Cerebellar cortex (tissue), 1 donor: ENCODE measurements at regions not wholly inside any gene's neighbourhood (a gene's known extent, or its start where the extent isn't known, plus 50 kb on each side); places are given as distances from the start of the nearest gene placed in this dataset.

ENCODE experiments used
- DNase-seq: peaks from one replicate; pipeline ENCODE4 v3.0.0-alpha.2; 2015; ENCODE audit warnings: low spot score

DNA sequence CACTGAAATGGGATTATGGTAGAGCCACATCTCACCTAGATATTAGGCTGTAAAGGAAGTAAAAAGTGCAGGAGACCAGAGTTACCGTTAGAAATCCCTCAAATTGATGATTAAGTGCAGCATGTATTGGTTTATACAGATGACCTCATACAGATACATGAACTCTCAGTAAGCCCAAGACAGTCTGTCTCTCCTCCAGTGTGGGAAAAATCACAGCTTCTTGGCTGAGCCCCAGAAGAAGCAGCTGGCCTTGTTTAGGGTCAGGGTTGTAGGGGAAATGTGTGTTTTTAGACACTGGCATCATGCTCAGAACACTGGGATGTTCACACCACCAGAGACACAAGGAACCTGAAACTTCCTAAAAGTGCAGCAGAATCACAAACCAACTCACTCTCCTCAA lies 135.9 kb downstream of the KATNIP start:
- no peak for DNase-seq

GRCh38 chr16:27686926-27687325 lies 137.0 kb downstream of the KATNIP start:
- DNase-seq: no peak

DNA sequence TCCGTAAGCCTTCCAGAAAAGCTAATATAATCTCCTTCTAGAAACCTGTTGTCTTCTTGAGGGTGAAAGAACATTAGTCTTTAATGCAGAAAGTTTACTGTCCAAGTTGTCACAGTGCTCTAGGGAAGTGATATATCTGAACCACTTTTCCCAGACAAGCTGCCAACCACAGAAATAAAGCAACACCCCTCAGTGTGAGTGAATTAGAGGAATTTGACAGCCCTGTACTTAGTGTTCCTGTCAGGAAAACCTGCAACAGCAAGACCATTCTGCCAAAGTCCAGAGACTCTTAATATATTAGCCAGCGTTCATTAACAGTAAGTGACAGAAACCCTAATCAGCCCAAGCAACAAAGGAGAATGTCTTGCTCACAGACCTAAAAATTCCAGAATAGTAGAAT lies 137.7 kb downstream of the KATNIP start:
- DNase-seq: no peak

DNA sequence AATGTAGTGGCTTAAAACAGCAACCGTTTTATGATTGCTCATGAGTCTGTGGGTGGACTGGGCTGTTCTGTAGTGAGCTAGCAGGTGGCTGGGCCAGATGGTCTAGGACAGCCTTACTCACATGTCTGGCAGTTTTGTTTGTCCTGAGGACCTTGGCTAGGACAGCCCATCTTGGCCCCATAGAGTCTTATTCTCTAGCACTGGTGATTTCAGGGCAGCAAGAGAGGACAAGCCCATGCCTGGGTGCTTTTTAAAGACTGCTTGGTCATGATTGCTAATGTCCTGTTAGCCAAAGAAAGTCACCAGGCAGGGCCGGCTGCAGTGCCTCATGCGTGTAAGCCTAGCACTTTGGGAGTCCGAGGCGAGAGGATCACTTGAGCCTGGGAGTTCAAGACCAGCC lies 139.8 kb downstream of the KATNIP start:
- DNase-seq: peak; percentile 91

GRCh38 chr16:27690608-27691007 lies 140.7 kb downstream of the KATNIP start:
- DNase-seq: peak; percentile 25

GRCh38 chr16:27691721-27692120 lies 141.8 kb downstream of the KATNIP start:
- DNase-seq: no peak

DNA sequence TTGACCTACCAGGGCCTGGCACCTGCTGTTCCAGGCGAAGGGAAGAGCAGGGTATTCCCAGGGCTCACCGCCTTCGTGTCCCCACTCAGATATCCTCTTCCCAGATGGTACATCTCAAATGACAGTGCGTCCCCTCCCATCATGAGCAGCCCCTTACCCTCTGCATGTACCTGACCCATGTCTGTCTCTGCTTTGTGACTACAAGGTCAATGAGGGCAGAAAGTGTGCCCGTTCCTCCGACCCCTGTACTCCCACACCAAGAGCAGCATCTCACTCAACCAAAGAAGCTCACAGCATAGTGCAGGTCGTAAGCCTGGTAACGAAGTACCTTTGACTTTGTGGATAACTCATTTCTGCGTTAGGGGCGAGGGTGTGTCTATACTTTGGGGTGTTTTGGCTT lies 142.6 kb downstream of the KATNIP start:
- DNase-seq: no peak

DNA sequence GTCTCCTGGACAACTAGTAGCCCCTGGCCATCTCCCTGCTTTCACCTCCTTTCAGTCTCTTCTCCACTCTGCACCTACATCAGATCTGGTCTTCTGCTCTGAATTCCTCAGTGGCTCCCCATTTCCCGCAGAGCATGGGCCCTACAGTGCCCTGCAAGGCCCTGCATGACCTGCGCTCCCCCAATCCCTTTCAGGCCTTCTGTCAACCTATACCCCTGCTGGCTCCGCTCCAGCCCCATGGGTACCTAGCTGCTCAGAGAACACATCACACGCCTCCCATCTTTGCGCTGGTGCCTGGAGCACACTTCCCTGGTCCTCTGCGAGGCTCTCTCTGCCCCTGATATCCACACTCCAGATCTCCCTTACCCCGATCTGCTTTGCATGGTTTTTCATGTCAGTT lies 145.2 kb downstream of the KATNIP start:
- DNase-seq: no peak

GRCh38 chr16:27698266-27698665 lies 148.3 kb downstream of the KATNIP start:
- no peak for DNase-seq

DNA sequence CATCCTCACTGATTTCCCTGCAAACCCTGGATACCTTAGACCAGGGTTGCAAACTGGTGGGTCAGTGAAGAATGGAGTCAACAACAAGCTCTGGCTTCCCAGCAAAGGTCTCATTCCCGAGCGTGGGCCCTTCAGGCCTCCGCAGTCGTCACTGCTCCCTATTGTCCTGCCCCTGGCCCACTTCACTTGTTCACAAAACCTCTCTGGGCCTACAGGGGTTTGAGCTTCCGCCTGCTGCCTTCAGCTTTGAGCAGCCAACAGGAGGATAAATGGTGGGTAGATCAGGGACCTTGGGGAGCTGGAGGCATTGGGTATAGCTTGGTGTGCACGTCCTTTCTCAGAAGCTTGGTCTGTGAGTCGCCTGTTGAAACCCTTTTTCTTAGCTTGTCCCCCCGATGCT lies 148.8 kb downstream of the KATNIP start:
- no peak for DNase-seq

GRCh38 chr16:27699540-27699939 lies 149.6 kb downstream of the KATNIP start:
- no peak for DNase-seq

- DNase-seq: peak; percentile 27
Measured at GRCh38 chr16:27700304-27700995, 150.5 kb downstream of the KATNIP start.

GRCh38 chr16:27701381-27701780 lies 151.4 kb downstream of the KATNIP start:
- no peak for DNase-seq

GRCh38 chr16:27703121-27703520 lies 153.2 kb downstream of the KATNIP start:
- no peak for DNase-seq

- no peak for DNase-seq
Measured at GRCh38 chr16:27703545-27703944, 153.6 kb downstream of the KATNIP start.

- DNase-seq: no peak
Measured at GRCh38 chr16:27704252-27704651, 154.3 kb downstream of the KATNIP start.

DNA sequence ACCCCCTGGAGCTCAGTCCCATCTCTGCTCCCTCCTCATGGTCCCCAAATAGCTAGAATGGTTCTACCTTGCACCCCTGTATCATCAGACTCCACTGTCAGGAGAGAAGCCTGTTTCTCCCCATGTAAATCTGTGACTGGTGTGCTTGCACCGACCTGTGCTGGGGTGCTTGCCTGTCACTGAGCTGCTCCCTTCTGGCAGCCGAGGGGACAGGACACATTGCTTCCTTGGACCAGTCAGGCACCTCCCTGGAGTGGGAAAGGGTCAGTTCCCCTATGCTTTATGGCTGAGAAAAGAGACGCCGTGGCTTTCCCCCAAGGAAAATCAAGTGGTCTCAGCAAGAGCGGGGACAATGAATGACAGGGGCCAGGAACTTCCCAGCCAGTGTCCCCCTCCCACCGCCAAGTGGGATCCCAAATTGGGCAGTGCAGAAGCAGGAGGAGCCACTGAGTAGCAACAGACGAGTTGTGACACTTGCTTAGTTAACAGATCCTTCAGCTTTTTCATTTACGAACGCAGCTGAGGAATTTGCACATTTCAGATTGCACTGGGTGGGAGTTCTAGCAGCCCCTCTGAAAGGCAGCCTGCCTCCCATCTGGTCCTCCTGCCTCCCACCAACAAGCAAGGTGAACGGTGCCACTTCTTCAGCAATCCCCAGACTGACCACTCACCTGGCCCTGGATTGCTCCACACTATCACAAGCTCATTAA lies 156.4 kb downstream of the KATNIP start:
- DNase-seq: no peak

GRCh38 chr16:27706866-27707685 lies 157.1 kb downstream of the KATNIP start:
- DNase-seq: no peak

DNA sequence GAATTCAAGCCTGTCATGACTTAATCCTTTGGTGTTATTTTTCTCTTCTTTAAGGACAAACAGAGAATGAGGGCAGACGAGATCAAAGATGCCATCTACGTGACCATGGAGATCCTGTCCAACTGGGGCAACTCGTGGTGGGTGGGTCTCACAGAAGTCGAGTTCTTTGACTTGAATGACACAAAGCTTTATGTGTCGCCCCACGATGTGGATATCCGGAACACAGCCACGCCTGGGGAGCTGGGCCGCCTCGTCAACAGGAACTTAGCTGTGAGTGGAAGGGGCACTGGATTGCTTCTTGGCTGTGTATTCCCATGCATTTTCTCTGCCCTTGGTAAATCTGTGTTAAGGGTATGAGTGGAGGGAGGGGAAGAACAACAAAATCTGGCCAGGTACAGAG lies 158.7 kb downstream of the KATNIP start:
- DNase-seq: no peak

- DNase-seq: no peak
Measured at GRCh38 chr16:27712251-27712711, 162.3 kb downstream of the KATNIP start.

- DNase-seq: no peak
Measured at GRCh38 chr16:27717726-27718125, 167.8 kb downstream of the KATNIP start.

- no peak for DNase-seq
Measured at GRCh38 chr16:27718201-27719105, 168.5 kb downstream of the KATNIP start.
